GM19023 (cell line): ENCODE measurements at regions not wholly inside any gene's neighbourhood (a gene's known extent, or its start where the extent isn't known, plus 50 kb on each side); places are given as distances from the start of the nearest gene placed in this dataset.

Experiments used
- ATAC-seq: cut with Tn5 transposase; IDR thresholded peaks from one replicate; pipeline ENCODE4 v1.9.1; 2021; ENCODE audit warnings: mild to moderate bottlenecking, moderate library complexity; ENCODE audit not compliant: unreplicated experiment

DNA sequence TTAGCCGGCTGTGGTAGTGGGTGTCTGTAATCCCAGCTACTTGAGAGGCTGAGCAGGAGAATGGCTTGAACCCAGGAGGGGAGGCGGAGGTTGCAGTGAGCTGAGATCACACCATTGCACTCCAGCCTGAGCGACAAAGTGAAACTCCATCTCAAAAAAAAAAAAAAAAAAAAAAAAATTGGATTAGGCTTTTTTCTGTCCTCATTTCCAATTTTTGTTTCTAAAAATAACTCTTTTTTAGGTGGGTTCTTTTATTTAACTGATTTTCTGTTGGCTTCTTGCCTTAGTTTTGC, 863.7 kb downstream of the LRFN5 start:
- no peak for ATAC-seq

DNA sequence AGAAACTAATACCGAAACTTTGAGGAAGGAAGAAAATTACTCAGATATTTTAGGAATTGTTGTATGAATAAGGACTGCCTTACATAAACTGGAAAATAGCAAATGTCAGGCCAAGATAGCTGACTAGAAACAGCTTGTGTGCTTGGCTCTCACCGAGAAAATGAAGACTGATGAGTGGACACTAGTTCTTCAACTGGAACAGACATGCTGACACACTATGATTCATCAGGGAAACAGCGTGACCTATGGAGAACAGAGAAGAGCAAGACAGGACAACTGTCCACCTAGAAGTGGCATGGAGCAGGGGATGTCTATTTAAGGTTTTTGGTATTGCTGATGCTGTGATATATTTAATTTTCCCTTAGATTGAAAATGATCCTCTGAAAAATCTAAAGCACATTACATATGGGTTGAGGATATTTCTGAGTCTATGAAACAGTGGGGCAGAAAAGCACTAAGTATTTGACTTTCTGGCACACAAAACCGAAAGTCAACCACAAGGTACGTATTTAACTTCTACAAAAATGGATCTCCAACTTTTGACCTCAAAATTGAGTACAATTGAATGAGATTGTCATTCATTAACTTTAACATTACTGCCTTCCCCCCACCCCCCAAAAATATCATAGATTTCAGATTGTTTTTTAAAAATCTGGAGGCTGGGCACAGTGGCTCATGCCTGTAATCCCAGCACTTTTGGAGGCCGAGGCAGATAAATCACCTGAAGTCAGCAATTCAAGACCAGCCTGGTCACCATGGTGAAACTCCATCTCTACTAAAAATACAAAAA, 863.2 kb downstream of the LRFN5 start:
- ATAC-seq = no peak

DNA sequence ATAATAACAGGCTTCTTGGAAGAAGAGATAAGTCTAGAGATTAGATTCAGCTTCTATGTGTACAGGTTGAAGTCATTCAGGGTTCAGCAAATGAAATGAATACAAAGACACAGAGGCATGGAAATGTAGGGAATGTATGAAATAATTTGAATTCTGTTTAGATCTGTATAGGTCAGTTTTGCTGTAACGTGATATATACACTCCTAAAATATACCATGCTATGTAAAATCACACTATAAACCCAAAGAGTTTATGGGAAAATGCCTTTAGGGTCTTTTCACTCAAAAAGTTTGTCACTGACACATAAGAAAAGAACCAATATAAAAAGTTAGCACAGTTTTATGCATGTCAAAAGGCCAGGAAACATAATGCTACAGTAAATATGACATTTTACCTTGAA, 854.0 kb downstream of the LRFN5 start:
- no peak for ATAC-seq

DNA sequence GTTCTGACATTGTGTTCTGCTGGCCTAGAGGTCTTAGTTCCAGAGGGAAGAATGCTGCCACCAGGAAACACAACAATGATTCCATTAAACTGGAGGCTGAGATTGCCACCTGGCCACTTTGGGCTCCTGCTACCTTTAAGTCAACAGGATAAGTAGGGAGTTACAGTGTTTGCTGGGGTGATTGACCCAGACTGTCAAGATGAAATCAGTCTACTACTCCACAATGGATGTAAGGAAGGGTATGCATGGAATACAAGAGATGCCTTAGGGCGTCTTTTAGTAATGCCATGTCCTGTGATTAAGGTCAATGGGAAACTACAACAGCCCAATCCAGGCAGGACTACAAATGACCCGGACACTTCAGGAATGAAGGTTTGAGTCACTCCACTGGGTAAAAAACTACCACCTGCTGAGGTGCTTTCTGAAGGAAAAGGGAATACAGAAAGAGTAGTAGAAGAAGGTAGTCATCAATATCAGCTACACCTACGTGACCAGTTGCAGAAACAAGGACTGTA, 852.6 kb downstream of the LRFN5 start:
- no peak for ATAC-seq

DNA sequence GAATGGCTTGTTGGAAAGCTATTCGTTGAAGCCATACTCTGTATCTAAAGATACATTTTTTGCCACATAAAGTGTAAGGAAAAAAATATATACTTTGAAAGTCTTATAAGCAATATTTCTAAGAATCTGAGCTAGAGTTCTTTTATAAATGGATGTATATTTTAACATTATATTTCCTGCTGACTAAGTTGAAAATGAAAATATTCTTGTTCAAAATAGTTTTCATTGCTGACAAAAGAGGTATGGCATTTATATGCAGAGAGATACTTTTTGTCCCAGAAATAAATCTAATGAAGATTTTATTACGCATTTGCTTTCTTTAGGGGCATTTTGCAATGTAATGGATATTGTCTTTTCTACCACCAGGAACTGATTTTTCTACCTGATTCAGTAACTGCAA, 834.9 kb downstream of the LRFN5 start:
- ATAC-seq = no peak

DNA sequence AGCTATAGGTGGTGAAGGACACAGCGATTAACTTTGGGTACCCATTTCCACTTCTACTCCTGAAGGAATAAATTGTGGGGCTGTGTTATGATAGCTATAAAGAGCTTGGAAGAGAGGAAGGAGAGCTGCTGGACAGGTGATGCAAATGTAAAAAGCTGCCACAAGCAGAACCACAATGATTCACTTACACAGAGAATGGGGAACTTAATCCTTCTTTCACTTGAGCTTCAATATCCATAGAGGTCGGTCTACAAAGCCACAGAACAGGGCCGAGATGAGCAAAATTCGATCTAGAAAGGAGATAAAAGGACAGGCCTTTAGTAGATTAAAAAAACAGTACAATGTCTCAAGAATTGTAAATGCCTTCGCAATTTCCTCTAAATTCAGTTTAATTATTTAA, 831.1 kb downstream of the LRFN5 start:
- ATAC-seq = no peak

DNA sequence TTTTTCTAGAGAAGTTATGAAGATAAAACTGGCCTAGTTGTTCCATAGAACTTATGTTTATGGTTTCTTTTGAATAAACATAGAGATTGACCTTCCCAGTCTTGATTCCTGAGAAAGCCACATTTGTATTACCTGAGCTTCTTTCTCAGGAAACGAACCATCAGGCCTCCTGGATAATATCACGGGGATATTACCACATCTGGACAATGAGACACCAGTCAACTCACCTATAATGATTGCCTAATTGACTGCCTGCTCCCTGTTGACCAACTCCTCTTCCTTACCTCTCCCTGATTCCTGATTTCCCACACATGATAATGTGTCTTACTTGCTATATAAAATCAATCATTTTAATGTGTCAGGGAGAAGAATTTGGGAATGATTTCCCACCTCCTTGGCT, 822.7 kb downstream of the LRFN5 start:
- no peak for ATAC-seq

DNA sequence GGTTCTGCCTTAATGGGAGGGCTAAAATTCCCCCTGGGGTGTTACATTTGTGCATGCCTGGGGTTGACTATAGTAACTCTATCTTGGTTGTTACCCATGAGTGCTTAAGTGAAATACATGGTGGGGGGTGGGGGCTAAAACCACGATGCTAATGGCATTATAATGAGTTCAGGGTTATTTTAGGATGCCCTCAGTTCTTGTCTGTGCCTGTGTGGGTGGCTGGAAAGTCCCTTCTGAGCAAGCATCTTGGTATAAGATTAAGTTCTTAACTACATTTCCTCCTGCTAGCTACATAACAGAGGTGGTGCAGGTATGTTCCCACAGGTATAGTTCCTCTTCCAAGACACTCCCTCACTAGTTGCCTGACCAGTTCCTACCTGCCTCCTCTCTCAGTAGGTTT, 822.3 kb downstream of the LRFN5 start:
- peak; percentile 100 for ATAC-seq

DNA sequence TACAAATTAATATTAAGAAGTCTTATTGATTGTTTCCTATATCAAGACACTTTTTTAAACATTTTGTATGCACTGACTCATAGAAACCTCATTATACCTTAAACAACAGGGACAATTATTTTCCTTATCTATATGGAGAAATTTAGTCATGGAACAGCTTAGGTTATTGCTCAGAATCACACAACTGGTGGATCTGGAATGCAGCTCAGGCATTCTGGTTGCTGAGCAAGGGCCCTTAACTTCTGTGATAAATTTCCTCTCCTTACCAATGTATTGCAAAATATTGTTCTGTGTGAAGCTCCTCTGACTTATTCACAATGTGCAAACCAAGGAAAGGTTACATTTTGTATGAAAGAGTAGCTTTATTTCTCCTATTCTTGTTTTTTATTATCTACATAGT, 817.8 kb downstream of the LRFN5 start:
- ATAC-seq = no peak

DNA sequence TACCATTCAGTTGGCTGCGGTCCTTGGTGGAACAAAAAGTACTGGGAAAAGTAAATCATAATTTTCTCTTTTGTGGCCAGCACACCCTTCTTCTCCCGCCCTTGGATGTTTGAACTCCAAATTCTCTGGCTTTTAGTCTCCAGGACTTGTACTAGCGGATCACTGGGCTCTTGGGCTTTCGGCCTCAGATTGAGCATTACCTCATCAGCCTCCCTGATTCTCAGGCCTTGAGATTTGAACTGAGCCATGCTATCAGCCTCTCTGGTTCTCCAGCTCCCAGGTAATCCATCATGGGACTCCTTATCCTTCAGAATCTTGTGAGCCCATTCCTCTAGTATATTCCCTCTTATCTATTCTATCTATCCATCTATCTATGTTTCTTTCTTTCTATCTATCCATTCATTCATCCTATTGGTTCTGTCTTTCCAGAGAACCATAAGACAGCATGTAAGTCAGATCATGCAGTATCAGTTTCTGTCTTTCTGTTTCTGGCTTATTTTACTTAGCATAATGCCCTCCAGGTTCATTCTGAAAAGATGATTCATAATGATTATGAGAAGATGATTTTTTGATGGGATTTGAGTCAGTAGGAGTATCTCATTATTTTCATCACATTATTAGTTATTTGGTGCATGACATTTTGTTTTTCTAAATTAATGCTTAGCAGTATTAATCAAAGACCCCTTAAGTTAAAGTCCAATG, 814.9 kb downstream of the LRFN5 start:
- no peak for ATAC-seq

DNA sequence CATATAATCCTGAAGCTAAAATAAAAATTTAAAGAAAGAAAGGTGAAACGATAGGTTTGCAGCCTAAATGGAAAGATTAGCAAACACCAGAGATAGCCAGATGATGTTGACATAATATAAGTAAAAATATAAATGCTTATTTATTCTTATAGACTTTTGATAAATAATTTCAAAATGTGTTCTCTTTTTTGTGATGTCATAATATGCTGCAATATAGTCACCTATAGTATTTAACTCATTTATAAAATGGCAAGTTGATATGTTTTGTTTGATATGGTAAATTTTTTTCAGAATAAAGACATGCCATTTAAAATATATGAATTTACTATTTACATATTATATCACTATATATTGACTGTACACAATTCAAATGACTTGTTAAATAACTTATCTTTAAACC, 813.4 kb downstream of the LRFN5 start:
- ATAC-seq = no peak

DNA sequence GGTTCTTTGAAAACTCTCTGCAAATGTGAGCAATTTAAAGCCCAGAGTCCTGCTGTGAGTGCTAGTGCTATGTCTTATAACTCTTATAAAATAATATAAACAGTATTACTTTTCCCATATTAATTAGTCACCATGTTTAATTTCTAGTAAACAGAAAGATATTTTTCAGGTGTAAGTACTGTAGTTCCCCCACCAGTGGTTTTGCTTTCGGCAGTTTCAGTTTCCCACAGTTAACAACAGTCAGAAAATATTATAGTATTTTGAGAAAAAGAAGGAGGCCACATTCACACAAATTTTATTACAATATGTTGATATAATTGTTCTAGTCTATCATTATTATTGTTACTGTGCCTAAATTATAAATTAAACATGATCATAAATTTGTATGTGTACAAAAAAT, 800.5 kb downstream of the LRFN5 start:
- no peak for ATAC-seq

DNA sequence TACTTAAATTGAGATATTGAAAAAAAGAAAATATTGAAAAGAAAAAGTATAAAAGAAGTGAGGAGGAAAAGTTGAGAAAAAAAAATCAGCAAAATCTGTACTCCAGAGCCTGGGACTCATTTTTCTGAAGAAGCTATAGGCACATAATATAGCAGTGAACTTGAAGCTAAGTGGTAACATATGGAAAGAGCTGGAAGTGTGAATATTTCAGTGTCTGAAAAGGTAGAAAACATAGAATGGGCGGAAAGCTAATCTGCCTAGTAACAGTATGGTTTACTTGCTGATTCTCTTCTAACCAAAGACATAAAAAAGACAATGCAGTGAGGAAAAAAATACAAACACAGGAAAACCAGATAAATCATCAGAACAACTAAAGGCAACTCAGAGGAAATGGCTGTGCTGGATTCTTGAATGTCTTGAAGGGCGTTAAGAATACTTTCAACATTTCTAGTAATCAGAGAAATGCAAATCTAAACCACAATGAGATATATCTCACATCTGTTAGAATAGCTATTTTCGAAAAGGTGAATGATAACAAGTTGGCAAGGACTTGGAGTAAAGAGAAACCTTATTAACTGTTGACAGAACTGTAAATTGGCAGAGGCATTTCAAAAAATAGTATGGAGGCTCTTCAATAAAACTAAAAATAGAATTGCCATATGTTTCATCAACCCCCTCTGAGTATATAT, 784.6 kb downstream of the LRFN5 start:
- peak; percentile 77 for ATAC-seq

DNA sequence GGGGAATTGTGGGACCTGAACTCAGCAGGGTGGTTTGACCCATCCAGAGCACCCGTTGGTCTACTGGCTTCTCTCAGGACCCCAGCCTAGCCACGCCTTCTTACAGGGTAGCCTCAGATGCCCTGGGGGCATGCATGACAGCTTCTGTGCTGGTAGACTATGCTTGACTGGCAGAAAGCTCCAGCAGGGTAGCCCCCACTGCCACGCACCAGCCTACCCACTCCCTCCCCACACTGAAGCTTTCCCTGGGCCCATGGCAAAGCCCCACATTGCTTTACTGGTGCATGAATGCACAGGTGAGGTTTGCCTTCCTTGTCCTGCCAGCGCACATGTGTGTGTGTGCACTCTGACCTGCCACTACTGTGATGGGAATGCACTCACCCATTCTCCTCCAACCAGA, 772.2 kb downstream of the LRFN5 start:
- no peak for ATAC-seq

DNA sequence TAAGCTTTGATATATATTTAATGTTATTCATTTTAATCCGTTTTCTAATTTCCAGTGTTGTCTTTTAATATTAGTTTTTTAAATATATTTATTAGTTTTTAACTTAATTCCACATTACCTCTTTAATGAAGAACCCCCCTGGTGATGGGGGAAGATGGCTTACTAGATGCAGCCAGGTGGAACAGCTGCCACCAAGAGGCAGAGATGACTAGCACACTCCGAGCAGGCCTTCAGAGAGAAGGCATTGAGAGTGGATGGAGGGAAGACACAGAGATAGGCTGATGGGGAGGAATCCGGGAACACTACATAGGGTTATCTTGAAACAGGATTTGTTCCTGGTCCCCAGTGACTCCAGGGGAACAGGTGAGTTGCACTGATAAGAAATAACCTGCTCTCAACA, 771.6 kb downstream of the LRFN5 start:
- no peak for ATAC-seq

DNA sequence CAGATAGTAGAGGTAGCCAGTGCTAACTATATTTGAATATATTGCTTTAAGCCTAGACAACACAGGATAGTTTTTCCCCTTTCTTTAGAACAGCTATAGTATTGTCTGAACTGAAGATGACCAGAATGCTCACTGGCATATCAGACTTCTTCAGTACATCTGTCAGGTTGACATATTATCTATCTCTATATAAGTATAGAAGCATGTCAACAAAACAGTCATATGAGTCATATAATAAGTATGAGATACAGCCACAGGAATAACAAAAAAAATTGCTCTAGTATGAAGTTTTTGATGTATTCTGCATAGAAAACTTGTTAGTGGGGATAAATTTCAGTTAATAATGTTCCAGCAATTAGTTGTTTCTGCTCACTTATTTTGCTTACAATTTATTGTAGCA, 767.7 kb downstream of the LRFN5 start:
- ATAC-seq = no peak

DNA sequence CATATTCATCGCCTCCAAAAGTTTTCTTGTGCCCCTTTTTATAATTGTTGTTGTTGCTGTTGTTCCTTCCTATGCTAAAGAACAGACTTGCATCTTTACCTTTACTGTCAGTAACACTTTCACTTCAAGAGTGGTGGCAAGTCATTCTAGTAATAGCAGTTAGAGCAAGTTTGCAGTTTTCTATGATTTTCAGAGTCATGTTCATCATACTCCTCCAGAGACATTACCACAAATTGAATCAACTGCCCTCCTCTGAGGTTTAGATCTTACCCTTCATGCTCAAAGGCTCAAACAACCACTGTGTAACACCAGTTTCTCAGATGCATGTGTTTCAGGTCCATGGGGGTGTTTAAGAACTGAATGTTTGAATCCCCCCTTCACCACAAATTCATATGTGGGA, 763.4 kb downstream of the LRFN5 start:
- ATAC-seq = no peak

DNA sequence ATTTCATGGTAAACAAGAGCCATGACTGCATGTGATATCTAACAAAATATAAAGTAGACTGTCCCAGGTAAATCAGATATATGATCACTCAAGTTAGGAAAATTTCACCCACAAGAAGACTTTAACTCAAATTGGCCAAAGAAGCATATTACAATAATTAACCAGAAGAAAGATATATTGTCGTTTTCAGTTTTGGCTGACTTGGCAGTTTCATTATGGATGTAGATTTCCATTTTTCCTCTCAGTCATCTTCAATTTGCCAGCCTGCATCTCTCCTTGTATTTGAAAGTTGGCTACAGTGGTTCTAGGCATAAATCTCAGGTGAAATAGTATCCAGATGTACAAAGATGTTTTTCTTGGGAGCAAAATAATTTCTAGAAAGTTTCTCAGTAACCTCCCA, 761.6 kb downstream of the LRFN5 start:
- ATAC-seq = no peak

DNA sequence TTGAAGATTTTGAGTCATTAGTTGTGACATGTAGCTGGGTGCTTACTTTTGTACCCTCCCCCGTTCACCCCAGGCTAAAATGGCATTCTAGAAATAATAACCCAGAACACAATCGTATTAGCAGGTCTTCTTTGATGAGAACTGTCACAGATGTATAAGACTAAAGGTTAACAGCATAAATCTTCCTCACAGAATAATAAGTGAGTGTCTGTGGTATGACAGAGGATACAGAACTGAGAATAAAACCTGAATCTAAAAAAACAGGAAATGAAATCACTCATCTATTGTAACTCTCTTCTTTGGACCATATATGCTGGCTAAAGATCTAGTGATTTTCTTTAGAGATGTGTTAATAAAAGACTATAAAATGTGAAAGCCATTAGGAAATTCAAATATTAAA, 746.6 kb downstream of the LRFN5 start:
- ATAC-seq = no peak

DNA sequence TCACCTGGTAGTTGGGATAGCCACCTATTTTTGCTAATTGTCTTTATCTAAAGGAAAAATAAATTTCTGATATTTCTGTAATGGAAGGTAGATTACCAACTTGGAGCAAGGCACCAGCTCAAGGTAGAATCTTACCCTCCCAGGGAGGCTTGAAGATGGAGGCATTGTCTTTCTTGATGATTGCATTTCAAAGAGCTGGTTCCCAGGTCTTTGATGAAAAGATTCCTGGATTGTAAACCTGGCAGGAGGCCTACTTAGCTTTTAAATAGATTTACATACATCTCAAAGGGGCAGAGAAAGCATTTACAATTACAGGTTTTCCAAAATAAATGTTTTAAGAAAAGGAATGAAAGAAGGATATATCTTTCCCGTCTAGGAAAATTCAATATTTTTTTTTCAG, 729.2 kb downstream of the LRFN5 start:
- ATAC-seq = no peak

DNA sequence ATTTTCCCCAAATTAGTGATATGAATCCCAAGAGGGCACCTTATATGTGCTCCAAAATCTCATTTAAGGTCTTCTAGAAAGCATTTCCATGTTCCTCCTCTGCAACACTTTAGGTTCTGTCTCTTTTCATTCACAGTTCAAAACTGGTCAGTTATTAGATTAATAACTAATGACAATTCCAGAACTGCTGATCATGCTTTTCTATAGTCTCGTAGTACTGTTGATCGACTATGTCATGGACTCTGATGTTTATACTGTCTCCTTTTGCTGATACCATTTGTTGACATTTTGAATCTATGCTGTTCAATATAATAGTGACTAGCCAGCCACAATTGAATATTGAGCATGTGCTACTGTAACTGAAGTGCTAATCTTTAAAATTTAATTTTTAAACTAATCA, 728.3 kb downstream of the LRFN5 start:
- no peak for ATAC-seq

DNA sequence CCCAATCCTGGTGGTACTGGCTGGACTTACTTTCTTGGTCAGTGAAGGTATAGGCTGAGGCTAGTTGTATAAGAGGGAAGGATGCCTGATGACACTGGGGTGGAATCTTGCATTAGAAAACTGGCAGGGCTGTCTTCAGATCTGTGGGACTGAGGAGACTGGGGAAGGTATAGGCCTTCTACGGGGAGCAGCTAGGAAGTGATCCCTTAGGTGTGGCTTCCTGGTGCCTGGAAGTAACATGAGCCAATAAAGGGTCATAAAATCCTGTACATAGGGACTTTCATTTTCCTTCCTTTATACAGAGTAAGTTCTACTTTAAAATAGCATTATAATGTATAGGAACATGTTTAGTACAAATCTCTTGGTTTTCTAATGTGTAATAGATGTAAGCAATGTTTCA, 716.8 kb downstream of the LRFN5 start:
- no peak for ATAC-seq
